ENCODE measurements at regions not wholly inside any gene's neighbourhood (a gene's known extent, or its start where the extent isn't known, plus 50 kb on each side); places are given as distances from the start of the nearest gene placed in this dataset.

DNA sequence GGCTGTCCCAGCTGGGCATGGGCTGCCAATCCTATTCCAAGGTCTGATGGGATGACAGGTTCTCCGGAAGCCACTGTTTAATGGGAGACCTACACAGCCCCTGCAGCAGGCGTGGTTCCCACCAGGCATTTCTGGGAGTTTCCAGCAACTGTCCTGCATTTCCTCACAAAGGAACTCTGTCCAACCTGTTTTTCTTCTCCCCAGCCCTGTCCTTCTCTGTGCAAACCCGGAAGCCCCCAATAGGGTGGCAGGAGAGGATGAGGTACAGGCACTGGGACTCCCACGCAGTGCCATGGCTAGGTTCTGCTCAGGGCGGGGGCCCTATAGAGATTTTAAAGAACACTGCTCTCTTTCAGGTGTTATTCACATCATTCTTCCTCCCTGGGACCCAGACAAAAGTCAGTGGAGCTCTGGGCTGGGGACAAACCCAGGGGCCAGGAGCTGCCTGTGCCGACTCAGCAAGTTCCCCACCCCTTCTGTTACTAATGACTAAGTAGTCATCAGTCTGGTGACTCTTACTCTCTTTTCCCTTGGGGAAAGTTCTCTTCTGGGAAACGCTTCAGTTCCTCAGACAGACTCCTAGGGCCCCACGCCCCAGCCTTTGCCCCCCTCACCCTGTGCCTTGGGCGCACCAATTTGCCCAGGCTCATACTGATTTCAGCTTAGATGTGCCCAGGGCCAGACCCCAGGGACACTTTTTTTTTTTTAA, 97.7 kb downstream of the CD47 start:
- no peak for DNase-seq (ENCODE audit: low read depth)

GRCh38 chr3:107990926-107991325, 99.9 kb downstream of the CD47 start:
- DNase-seq (ENCODE audit: low read depth), result no peak

- no peak for DNase-seq (ENCODE audit: low read depth)
Observed at GRCh38 chr3:107990433-107990832, 100.4 kb downstream of the CD47 start.

GRCh38 chr3:107989661-107990060, 101.2 kb downstream of the CD47 start:
- DNase-seq (ENCODE audit: low read depth), result no peak

DNA sequence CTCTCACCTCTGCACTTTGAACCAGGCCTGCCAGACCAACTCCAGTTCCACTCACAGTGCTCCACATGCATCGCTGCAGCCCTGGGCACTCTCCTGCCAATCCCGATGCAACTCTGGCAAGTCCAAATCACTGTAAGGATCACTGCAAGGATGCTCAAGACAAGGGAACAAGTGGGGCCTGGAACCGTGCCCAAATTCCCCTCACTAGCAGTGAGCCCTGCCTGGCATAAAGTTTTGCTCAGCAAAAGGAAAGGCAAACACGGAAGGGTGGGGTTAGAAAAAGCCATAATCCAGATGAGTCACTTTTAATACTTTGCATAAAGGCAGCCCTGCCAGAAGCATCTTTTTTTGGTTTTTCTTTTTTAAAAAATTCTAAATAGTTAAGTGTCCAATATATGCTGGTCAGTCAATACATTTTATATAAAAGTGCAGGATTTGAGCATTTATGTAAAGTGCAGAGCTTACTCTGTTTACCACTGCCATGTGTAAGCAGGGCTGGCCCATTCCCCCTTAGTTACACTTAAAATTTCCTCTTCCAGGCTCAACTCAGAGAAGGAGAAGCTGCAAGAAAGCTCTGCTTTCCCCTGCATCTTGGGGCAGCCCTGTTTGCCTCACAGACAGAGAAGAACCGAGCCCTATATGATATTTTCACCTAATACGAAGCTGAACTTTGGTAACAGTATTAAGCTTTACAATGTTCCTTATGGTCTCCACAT, 102.2 kb downstream of the CD47 start:
- no peak for DNase-seq (ENCODE audit: low read depth)

DNA sequence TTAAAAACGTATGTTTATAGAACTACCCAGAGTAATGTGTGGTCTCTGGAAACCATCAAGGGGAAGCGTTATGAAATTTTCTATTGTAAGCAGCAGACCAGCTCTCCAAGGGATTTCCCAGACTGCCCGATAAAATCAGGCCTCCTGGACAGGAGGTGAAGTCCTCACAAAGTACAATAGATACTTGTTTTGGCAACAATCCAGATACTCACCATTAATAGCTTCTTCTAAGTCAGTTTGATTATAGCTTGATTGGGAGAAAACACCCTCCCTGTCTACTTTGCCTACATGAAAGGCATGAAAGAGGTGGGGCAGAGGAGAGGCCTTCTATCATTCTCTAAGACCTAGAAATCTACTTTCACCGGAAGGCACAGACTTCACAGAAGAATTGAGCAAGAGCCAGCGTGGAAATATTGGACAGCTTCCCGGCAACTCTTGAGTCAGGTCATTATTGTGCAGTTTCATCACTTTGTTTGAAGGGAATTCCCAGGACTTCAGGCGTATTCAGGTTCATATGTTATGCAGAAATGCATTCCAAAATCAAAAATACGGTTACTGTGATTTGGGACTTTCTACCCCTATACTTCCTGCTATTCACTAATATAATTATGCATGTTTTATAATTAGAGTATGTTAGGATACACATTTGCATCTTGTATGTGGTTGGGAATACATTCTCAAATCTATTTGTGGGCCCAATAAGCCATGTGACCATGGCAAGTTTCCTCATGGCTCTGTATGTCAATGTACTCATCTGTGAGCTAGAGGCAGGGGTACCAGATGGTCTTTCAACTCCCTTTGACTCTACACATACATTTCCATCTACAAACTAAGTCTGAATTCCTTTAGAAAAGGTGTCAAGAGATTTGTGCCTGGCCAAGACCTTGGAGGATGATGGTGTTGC, 103.5 kb downstream of the CD47 start:
- no peak for DNase-seq (ENCODE audit: low read depth)

GRCh38 chr3:107986505-107986904, 104.3 kb downstream of the CD47 start:
- no peak for DNase-seq (ENCODE audit: low read depth)

- DNase-seq (ENCODE audit: low read depth), result no peak
Observed at GRCh38 chr3:107985496-107985895, 105.3 kb downstream of the CD47 start.

DNA sequence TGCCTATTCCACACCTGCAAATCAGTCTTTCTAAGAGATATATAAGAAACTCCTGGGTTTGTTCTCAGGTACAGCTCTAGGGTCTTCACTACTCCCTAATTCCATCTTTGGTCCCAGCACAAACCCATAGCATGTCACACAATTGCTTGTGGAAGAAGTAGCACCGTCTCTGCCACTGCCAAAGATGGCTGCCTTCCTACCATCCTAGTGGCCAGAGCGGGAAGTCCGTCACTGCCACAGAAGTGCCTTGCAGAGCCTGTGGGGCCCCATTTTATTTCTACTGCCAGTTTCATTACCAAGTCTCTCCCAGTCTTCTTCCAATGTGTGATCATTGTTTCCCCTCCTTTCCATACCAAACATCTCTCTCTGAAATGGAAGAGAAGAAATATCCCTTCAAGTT, 107.6 kb downstream of the CD47 start:
- DNase-seq (ENCODE audit: low read depth), result no peak

GRCh38 chr3:107982165-107982564, 108.7 kb downstream of the CD47 start:
- DNase-seq (ENCODE audit: low read depth), result no peak

GRCh38 chr3:107981471-107982111, 109.2 kb downstream of the CD47 start:
- no peak for DNase-seq (ENCODE audit: low read depth)

DNA sequence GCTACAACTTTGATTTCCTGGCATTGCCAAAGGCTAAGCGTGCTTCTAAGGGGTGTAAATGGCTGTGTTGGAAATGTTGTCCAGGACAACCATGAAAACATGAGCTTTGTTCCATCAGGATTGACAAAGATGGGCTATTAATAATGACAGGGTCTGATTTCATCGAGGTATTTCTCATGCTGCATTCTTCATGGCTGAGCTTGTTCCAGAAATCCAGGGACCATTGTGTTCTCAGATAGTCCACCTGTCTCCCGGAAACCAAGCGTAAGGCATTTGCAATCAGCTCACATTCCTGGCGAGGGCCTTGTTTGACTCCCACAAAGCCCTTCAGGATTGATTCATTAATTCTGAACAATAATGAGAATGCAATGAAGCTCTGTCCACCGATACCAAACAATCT, 111.3 kb downstream of the CD47 start:
- no peak for DNase-seq (ENCODE audit: low read depth)

- no peak for DNase-seq (ENCODE audit: low read depth)
Observed at GRCh38 chr3:107978131-107979055, 112.4 kb downstream of the CD47 start.

- no peak for DNase-seq (ENCODE audit: low read depth)
Observed at GRCh38 chr3:107977221-107978130, 113.4 kb downstream of the CD47 start.

GRCh38 chr3:107976202-107976800, 114.5 kb downstream of the CD47 start:
- no peak for DNase-seq (ENCODE audit: low read depth)

DNA sequence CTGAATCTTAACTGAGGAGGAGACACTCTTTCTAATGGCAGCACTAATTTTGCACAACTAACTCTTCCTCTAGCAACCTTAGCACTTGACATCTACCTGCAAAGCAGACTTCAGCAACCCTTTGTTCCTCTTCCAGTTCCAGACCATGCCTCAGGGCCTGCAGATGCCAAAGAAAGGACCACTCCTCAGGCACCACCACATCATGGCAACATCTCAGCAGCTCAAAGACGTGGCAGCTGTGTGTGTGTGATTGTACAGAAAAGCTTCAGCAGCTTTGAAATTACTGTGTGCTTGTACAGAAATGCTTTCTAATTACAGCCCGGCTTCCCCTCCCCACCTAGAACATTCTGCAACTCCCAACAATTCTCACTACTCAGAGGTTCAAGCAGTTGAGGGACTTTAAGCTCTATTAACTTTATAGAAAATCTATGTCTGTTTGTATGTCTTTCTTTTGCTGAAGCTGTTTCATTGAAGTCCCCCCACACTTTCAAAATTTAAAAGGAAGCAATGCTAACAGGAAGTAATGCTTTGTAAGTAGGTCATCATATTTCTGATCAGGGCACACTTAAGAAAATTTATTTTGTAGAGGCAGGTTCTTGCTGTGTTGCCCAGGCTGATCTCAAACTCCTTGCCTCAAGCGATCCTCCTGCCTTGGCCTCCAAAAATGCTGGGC, 115.2 kb downstream of the CD47 start:
- DNase-seq (ENCODE audit: low read depth), result no peak

GRCh38 chr3:107973961-107974360, 116.9 kb downstream of the CD47 start:
- no peak for DNase-seq (ENCODE audit: low read depth)

- DNase-seq (ENCODE audit: low read depth), result no peak
Observed at GRCh38 chr3:107973152-107973551, 117.7 kb downstream of the CD47 start.

- DNase-seq (ENCODE audit: low read depth), result no peak
Observed at GRCh38 chr3:107970993-107971580, 119.7 kb downstream of the CD47 start.
